ENCODE measurements at regions not wholly inside any gene's neighbourhood (a gene's known extent, or its start where the extent isn't known, plus 50 kb on each side); places are given as distances from the start of the nearest gene placed in this dataset.

GRCh38 chr2:120583851-120584570, 151.7 kb upstream of the GLI2 start:
- H3K4me1 Mint-ChIP-seq (ENCODE audit: low read depth, unreplicated experiment), result peaks cover 9% of the 10 kb centered on the region
- no peak for TF ChIP-seq CTCF (IDR thresholded peaks at IDR 0.05; ENCODE audit: unreplicated experiment)
- DNase-seq, result no peak
- intact Hi-C loops (cut with micrococcal nuclease; ENCODE audit: unreplicated experiment), result no loop called here
- peaks cover 5% of the 10 kb centered on the region for H3K9me3 Mint-ChIP-seq (ENCODE audit: low read depth, unreplicated experiment)
- peaks cover 4% of the 10 kb centered on the region for H3K36me3 Mint-ChIP-seq (ENCODE audit: insufficient read depth, unreplicated experiment)
- no peak overlapping the region for H3K27ac Mint-ChIP-seq (ENCODE audit: unreplicated experiment)
- peaks cover 87% of the 10 kb centered on the region for H3K27me3 Mint-ChIP-seq (ENCODE audit: unreplicated experiment)
- CTCF ChIA-PET, result no interaction called here
- no TSS peak for BruUV-seq (replicated peaks)
- no peak overlapping the region for H3K4me3 Mint-ChIP-seq (ENCODE audit: low read depth, unreplicated experiment)

GRCh38 chr2:120586507-120587278, 149.0 kb upstream of the GLI2 start:
- CTCF ChIA-PET, result no interaction called here
- Mint-ChIP-seq H3K4me3 (ENCODE audit: low read depth, unreplicated experiment) (peak overlapping the region; percentile 65), H3K27ac (ENCODE audit: unreplicated experiment) (peak overlapping the region; percentile 64), H3K4me1 (ENCODE audit: low read depth, unreplicated experiment) (peaks cover 15% of the 10 kb centered on the region), H3K9me3 (ENCODE audit: low read depth, unreplicated experiment) (peaks cover 5% of the 10 kb centered on the region), H3K27me3 (ENCODE audit: unreplicated experiment) (peaks cover 87% of the 10 kb centered on the region), H3K36me3 (ENCODE audit: insufficient read depth, unreplicated experiment) (peaks cover 4% of the 10 kb centered on the region)
- no peak for DNase-seq
- no TSS peak for BruUV-seq (replicated peaks)
- intact Hi-C loops (cut with micrococcal nuclease; ENCODE audit: unreplicated experiment), result no loop called here
- no peak for TF ChIP-seq CTCF (IDR thresholded peaks at IDR 0.05; ENCODE audit: unreplicated experiment)

GRCh38 chr2:120587279-120587996, 148.2 kb upstream of the GLI2 start:
- Mint-ChIP-seq H3K4me3 (ENCODE audit: low read depth, unreplicated experiment) (peak overlapping the region; percentile 65), H3K27me3 (ENCODE audit: unreplicated experiment) (peaks cover 87% of the 10 kb centered on the region), H3K36me3 (ENCODE audit: insufficient read depth, unreplicated experiment) (peaks cover 4% of the 10 kb centered on the region), H3K4me1 (ENCODE audit: low read depth, unreplicated experiment) (peaks cover 15% of the 10 kb centered on the region), H3K27ac (ENCODE audit: unreplicated experiment) (no peak overlapping the region), H3K9me3 (ENCODE audit: low read depth, unreplicated experiment) (peaks cover 5% of the 10 kb centered on the region)
- no peak for TF ChIP-seq CTCF (IDR thresholded peaks at IDR 0.05; ENCODE audit: unreplicated experiment)
- no TSS peak for BruUV-seq (replicated peaks)
- CTCF ChIA-PET, result no interaction called here
- no peak for DNase-seq
- intact Hi-C loops (cut with micrococcal nuclease; ENCODE audit: unreplicated experiment), result no loop called here

- intact Hi-C loops (cut with micrococcal nuclease; ENCODE audit: unreplicated experiment), result no loop called here
- H3K27ac Mint-ChIP-seq (ENCODE audit: unreplicated experiment), result no peak overlapping the region
- no peak for TF ChIP-seq CTCF (IDR thresholded peaks at IDR 0.05; ENCODE audit: unreplicated experiment)
- no TSS peak for BruUV-seq (replicated peaks)
- no peak overlapping the region for H3K4me3 Mint-ChIP-seq (ENCODE audit: low read depth, unreplicated experiment)
- H3K36me3 Mint-ChIP-seq (ENCODE audit: insufficient read depth, unreplicated experiment), result peaks cover 4% of the 10 kb centered on the region
- H3K27me3 Mint-ChIP-seq (ENCODE audit: unreplicated experiment), result peaks cover 86% of the 10 kb centered on the region
- no peak for DNase-seq
- peaks cover 15% of the 10 kb centered on the region for H3K4me1 Mint-ChIP-seq (ENCODE audit: low read depth, unreplicated experiment)
- CTCF ChIA-PET, result no interaction called here
- peaks cover 5% of the 10 kb centered on the region for H3K9me3 Mint-ChIP-seq (ENCODE audit: low read depth, unreplicated experiment)
Measured at GRCh38 chr2:120587997-120588336, 147.7 kb upstream of the GLI2 start.

Data from Calu3 (cell line).